Dendritic cell treated with granulocyte-macrophage colony-stimulating factor and Interleukin-4, amounts not matched to agents 40 ng/mL and 50 ng/mL, for 4 days (primary cell): ENCODE measurements at regions not wholly inside any gene's neighbourhood (a gene's known extent, or its start where the extent isn't known, plus 50 kb on each side); places are given as distances from the start of the nearest gene placed in this dataset.

Source experiments
- H3K27ac Mint-ChIP-seq: one replicate; pipeline ENCODE4 v1.8.0; 2022; ENCODE audit warnings: mild to moderate bottlenecking, mixed read lengths
- H3K27me3 Mint-ChIP-seq: one replicate; pipeline ENCODE4 v1.8.0; 2022; ENCODE audit warnings: mild to moderate bottlenecking, mixed read lengths
- H3K36me3 Mint-ChIP-seq: one replicate; pipeline ENCODE4 v1.8.0; 2022; ENCODE audit warnings: low read depth, mixed read lengths
- H3K4me1 Mint-ChIP-seq: one replicate; pipeline ENCODE4 v1.8.0; 2022; ENCODE audit warnings: low read depth, mixed read lengths
- H3K4me3 Mint-ChIP-seq: one replicate; pipeline ENCODE4 v1.8.0; 2022; ENCODE audit warnings: mild to moderate bottlenecking, moderate library complexity, mixed read lengths
- H3K9me3 Mint-ChIP-seq: one replicate; pipeline ENCODE4 v1.8.0; 2022; ENCODE audit warnings: mixed read lengths
- intact Hi-C: fragments of 100-400 bp; cut with micrococcal nuclease; formaldehyde crosslinking; loops from one replicate; pipeline ENCODE4 v1.15.0; 2022

DNA sequence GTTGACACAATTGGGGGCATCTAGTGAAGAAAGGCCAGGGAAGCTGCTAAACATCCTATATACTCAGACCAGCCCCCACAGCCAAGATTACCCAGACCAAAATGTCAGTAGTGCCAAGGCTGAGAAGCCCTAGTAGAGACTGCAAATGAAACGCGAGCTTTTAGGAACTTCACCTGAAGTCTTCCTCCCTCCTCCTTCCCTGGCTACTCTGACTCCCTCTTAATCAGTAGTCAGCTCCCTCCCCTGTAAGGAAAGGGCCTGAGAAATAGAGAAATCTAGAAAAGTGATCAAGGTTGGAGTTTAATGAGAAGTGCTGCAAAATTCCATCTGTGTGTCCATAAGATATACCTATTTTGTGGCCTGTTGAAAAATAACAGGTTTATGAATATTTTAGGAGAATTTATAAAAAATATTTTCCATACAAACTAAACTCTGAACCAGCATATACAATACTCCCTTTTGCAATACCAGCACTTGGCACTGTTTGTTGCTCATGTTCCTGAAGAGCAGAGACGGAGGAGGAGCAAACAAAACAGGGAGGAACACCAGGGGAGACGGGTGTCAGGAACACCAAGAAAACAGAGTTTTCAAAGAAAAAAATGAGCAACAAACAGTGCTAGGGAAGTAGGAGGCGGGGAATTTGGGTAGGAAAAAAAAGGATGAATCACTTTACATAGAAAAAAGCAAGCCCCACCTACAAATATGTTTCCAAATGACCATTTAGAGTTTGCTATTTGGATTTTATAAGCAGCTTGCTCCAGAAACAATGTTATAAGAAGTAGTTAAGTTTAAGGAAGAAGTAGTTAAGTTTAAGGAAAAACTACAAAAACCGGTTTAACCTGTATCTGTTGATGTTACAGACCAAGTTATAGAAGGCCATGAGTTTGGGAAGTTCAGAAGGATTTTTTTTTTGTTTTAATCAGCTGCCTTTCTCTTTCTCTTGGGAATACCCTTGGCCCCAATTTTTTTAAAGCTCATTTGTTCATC, 282.1 kb upstream of the GRIP1 start:
- H3K9me3 Mint-ChIP-seq: no peaks in the 10 kb centered on the region
- H3K4me3 Mint-ChIP-seq: no peak overlapping the region
- intact Hi-C loops: no loop called here
- no peak overlapping the region for H3K27ac Mint-ChIP-seq
- H3K4me1 Mint-ChIP-seq: peaks cover 6% of the 10 kb centered on the region
- H3K36me3 Mint-ChIP-seq: no peaks in the 10 kb centered on the region
- H3K27me3 Mint-ChIP-seq: no peaks in the 10 kb centered on the region

DNA sequence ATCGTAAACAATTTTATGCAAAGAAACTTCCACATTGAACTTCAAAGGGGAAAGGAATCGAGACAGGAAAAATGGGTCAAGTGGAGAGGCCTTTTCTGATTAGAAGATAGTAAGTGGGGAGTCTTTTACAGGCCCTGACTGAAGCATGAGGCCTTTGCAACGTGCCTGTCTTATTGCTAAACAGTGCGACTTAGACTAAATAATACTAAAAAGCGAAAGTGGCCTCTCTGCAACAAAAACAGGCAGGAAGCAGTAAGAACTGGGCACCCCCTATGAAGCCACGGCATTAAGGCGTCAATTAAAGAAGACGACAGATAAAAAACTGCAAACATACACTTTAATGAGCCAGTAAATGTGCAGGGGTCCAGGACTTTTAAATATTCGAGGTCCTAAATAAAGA, 283.4 kb upstream of the GRIP1 start:
- Mint-ChIP-seq H3K4me3 (no peak overlapping the region), H3K27ac (no peak overlapping the region), H3K36me3 (no peaks in the 10 kb centered on the region), H3K4me1 (peaks cover 6% of the 10 kb centered on the region), H3K27me3 (no peaks in the 10 kb centered on the region), H3K9me3 (no peaks in the 10 kb centered on the region)
- intact Hi-C loops: no loop called here

- Mint-ChIP-seq H3K4me1 (peaks cover 6% of the 10 kb centered on the region), H3K27me3 (no peaks in the 10 kb centered on the region), H3K9me3 (no peaks in the 10 kb centered on the region), H3K36me3 (no peaks in the 10 kb centered on the region), H3K4me3 (no peak overlapping the region), H3K27ac (no peak overlapping the region)
- intact Hi-C loops: no loop called here
These were observed 285.0 kb upstream of the GRIP1 start for GRCh38 chr12:66963901-66964300.

DNA sequence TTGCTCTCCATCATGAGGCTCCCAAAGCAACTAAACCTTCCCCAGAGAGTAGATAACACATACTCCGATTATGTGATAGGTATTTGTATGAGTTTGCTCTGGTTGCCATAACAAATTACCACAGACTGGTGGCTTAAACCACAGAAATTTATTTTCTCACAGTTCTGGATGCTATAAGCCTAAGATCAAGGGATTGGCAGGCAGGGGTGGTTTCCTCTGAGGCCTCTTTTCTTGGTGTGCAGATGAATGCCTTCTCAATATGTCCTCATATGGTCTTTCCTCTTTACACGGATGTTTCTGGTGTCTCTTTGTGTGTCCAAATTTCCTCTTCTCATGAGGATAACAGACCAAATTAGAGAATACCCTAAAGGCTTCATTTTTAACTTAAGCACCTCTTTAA, 285.8 kb upstream of the GRIP1 start:
- Mint-ChIP-seq H3K27ac (no peak overlapping the region), H3K4me3 (no peak overlapping the region), H3K4me1 (peaks cover 6% of the 10 kb centered on the region), H3K9me3 (no peaks in the 10 kb centered on the region), H3K27me3 (no peaks in the 10 kb centered on the region), H3K36me3 (no peaks in the 10 kb centered on the region)
- intact Hi-C loops: no loop called here

- Mint-ChIP-seq H3K36me3 (no peaks in the 10 kb centered on the region), H3K27ac (no peak overlapping the region), H3K9me3 (no peaks in the 10 kb centered on the region), H3K27me3 (no peaks in the 10 kb centered on the region), H3K4me3 (no peak overlapping the region), H3K4me1 (peaks cover 6% of the 10 kb centered on the region)
- intact Hi-C loops: no loop called here
These were observed 286.7 kb upstream of the GRIP1 start for GRCh38 chr12:66965621-66966020.

DNA sequence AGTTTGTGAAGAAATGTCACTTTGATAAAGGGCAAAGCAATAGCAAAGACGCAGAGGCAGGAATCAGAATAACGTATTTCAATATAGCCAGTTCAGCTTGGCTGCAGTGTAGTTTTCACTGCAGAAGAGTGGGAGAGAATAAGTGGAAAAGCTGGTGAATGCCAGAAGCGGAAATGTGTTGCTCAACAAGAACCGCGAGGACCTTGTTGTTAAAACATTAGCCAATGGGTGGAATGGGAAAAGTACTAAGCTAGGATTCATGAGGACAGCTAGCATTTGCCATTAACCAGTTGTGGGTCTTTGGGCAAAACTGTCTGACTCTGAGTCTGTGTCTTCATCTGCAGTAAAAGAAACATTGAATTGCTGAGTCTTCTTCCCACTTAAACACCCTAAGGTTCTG, 292.9 kb upstream of the GRIP1 start:
- no peak overlapping the region for H3K4me3 Mint-ChIP-seq
- intact Hi-C loops: no loop called here
- H3K9me3 Mint-ChIP-seq: no peaks in the 10 kb centered on the region
- H3K36me3 Mint-ChIP-seq: no peaks in the 10 kb centered on the region
- no peak overlapping the region for H3K27ac Mint-ChIP-seq
- no peaks in the 10 kb centered on the region for H3K4me1 Mint-ChIP-seq
- no peaks in the 10 kb centered on the region for H3K27me3 Mint-ChIP-seq

DNA sequence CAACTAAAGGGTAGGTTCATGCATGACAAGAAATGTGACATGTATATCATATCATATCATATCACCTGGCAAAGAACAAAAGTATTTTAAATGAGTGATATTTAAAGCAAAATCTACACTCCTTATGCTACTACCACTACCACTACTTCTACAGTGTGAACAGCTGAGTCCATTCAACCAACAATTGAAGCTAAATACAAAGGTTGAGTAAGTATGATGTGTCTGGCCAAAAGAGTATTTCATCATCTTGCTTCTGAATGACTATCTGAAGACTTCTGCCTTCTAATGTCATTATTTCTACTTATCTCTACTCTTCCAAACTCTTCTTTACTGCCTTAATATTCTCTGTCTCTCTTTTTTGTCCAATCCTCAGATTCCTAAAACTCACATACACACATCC, 292.6 kb upstream of the CAND1 start:
- Mint-ChIP-seq H3K36me3 (no peaks in the 10 kb centered on the region), H3K4me3 (no peak overlapping the region), H3K9me3 (no peaks in the 10 kb centered on the region), H3K27me3 (no peaks in the 10 kb centered on the region), H3K4me1 (no peaks in the 10 kb centered on the region), H3K27ac (no peak overlapping the region)
- intact Hi-C loops: no loop called here

GRCh38 chr12:66978802-66979201, 290.4 kb upstream of the CAND1 start:
- intact Hi-C loops: no loop called here
- Mint-ChIP-seq H3K27ac (no peak overlapping the region), H3K4me1 (no peaks in the 10 kb centered on the region), H3K9me3 (no peaks in the 10 kb centered on the region), H3K36me3 (no peaks in the 10 kb centered on the region), H3K4me3 (no peak overlapping the region), H3K27me3 (no peaks in the 10 kb centered on the region)

DNA sequence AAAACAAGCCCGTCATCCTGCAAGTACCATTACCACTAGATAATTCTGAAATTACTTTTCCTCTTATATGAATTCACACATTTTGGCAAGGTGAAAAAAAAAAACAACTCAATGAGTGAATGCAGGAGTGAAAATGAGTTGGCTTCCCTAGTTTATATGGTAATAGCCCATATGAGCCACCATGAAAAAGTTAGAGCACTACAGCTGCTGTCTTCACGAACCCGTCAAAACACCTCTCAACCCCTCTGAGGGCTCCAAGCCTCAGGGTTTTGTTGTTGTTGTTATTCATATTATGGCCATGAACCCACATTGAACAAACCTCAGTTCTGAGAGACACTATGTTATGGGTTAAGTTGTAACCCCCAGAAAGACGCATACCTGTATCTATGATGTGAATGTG, 289.9 kb upstream of the CAND1 start:
- no peaks in the 10 kb centered on the region for H3K4me1 Mint-ChIP-seq
- intact Hi-C loops: no loop called here
- no peaks in the 10 kb centered on the region for H3K9me3 Mint-ChIP-seq
- no peaks in the 10 kb centered on the region for H3K27me3 Mint-ChIP-seq
- H3K36me3 Mint-ChIP-seq: no peaks in the 10 kb centered on the region
- no peak overlapping the region for H3K27ac Mint-ChIP-seq
- no peak overlapping the region for H3K4me3 Mint-ChIP-seq

- intact Hi-C loops: no loop called here
- Mint-ChIP-seq H3K27ac (no peak overlapping the region), H3K4me1 (no peaks in the 10 kb centered on the region), H3K36me3 (no peaks in the 10 kb centered on the region), H3K4me3 (no peak overlapping the region), H3K27me3 (no peaks in the 10 kb centered on the region), H3K9me3 (no peaks in the 10 kb centered on the region)
These were observed 285.1 kb upstream of the CAND1 start for GRCh38 chr12:66984077-66984476.

GRCh38 chr12:66984962-66985361, 284.2 kb upstream of the CAND1 start:
- Mint-ChIP-seq H3K27me3 (no peaks in the 10 kb centered on the region), H3K9me3 (no peaks in the 10 kb centered on the region), H3K36me3 (no peaks in the 10 kb centered on the region)

GRCh38 chr12:66999141-66999540, 270.0 kb upstream of the CAND1 start:
- intact Hi-C loops: no loop called here
- no peaks in the 10 kb centered on the region for H3K9me3 Mint-ChIP-seq
- H3K4me1 Mint-ChIP-seq: no peaks in the 10 kb centered on the region
- no peak overlapping the region for H3K27ac Mint-ChIP-seq
- H3K27me3 Mint-ChIP-seq: no peaks in the 10 kb centered on the region
- no peaks in the 10 kb centered on the region for H3K36me3 Mint-ChIP-seq
- no peak overlapping the region for H3K4me3 Mint-ChIP-seq

More at GRCh38 chr12:66984962-66985361, 284.2 kb upstream of the CAND1 start:
- Mint-ChIP-seq H3K4me1 (no peaks in the 10 kb centered on the region), H3K4me3 (no peak overlapping the region), H3K27ac (no peak overlapping the region)
- intact Hi-C loops: no loop called here

DNA sequence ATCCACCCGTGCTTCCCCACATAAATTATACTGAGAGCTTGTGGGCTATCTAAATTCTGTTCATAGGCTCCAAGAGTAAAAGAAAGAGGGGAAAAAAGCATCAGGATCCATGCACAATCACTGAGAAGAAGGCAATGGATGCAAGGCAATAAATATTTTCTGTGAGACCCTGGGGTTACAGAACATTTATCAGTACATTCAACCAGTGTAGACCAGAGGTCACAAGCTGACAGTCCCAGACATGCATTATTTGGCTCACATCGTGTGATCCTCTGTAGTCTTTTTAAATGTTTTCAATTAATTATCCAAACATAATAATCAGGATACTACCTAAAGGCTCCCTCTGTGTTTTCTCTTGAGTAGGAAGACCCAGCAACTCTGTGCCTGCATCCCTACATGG, 267.9 kb upstream of the CAND1 start:
- Mint-ChIP-seq H3K27me3 (no peaks in the 10 kb centered on the region), H3K27ac (no peak overlapping the region), H3K4me1 (no peaks in the 10 kb centered on the region), H3K9me3 (no peaks in the 10 kb centered on the region), H3K36me3 (no peaks in the 10 kb centered on the region), H3K4me3 (no peak overlapping the region)
- intact Hi-C loops: no loop called here

DNA sequence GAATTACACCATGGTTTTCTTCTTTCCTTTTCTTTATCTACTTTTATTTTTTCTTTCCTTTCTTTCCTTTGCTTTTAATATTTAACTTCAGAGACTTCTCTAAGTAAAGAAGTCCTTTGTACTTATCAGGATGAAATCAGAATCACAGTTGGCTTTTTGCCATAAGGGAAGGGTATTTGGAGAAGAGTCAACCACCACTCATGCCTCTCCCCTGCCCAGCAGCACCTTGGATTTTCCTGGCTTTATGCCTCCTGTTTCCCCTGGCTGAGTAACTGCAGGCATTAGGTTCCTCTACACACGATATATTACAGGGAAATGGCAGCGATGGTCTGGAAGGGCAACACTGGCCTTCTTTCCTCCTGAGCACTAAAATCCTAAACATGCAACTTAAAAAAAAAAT, 266.4 kb upstream of the CAND1 start:
- H3K36me3 Mint-ChIP-seq: no peaks in the 10 kb centered on the region
- no peaks in the 10 kb centered on the region for H3K27me3 Mint-ChIP-seq
- no peaks in the 10 kb centered on the region for H3K9me3 Mint-ChIP-seq
- H3K27ac Mint-ChIP-seq: no peak overlapping the region
- H3K4me1 Mint-ChIP-seq: no peaks in the 10 kb centered on the region
- no peak overlapping the region for H3K4me3 Mint-ChIP-seq
- intact Hi-C loops: no loop called here

DNA sequence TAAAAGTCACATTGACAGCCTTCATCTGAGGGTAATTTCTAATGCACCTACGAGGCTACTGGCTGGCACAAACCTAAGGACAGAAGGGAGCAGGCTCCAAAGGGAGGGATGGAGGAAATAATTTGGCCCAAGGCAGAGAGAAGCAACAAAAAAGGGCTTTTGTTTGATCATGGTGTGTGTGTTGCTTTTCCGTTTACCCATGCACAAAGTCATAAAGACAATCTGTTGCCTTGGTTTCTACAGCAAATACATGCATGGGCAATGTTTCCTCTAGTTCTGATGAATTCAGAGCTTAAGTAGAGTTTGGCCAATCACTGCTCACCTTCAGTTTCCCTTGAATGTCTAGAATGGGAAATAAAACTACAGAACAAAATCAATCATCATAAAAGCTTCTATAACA, 262.5 kb upstream of the CAND1 start:
- Mint-ChIP-seq H3K27me3 (no peaks in the 10 kb centered on the region), H3K4me3 (no peak overlapping the region), H3K4me1 (no peaks in the 10 kb centered on the region), H3K9me3 (no peaks in the 10 kb centered on the region), H3K27ac (no peak overlapping the region), H3K36me3 (no peaks in the 10 kb centered on the region)
- intact Hi-C loops: no loop called here
